ENCODE measurements at regions not wholly inside any gene's neighbourhood (a gene's known extent, or its start where the extent isn't known, plus 50 kb on each side); places are given as distances from the start of the nearest gene placed in this dataset.

DNA sequence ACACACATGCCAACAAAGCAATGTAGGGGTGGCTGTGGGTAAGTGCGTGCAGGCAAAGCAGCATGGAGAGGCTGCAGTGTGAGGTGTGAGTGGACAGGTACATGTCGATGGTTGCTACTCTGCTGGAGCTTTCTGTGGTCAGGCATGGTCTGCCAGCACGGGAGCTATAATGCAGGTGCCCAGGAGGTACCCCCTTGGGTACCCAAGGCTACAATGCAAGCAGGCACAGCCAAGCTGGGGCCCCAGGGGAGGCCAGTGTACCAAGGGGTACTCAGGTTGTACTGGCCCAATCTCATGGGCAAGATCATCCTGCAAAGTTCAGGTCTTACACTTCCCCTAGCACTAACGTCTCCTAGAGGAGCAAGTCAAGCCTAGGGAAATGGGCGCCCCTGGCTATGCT is 58.4 kb upstream of the IRAK1BP1 start:
- Histone ChIP-seq H3K4me3 (no peak overlapping the region), H3K27ac (no peak overlapping the region), H3K9me3 (replicated peaks) (no peaks in the 10 kb centered on the region), H3K27me3 (no peaks in the 10 kb centered on the region), H3K4me1 (no peaks in the 10 kb centered on the region), H3K36me3 (no peaks in the 10 kb centered on the region)
- DNase-seq, result no peak

DNA sequence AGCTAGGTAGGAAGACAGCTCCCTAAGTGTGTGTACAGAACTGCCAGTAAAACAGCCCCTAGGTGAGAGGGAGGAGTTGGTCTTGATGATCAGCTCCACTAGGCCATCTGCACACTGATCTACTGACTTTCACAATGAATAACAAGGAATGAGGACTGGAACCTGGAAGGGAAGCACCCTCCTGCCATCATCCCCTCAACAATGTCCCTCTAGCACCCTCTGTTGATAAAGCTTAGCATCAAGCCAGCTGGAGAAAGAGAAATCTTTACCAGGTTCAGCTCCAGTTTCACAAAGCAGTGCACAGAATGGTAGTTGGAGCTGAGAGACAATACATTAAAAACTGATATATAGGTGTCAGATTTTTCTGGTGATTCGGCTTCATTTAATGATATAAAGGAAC is 57.2 kb upstream of the IRAK1BP1 start:
- DNase-seq, result peak; percentile 14 to 49

DNA sequence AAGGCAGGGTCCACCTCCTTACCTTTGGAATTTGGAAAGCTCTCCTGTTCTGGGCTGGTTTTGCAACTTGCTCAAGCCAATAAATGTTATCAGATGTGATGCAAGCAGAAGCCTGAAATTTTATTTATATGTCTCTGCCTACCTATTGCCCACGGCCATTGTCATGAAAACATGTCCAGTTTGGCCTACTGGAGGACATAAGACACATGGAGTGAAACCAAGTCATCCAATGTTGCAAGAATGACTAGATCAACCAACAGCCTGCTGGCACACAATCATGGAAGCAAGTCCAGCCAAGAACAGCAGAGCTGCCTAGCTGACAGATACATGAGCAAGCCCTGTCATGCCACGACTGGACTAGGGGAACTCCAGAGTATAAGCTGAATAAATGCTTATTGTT is 56.7 kb upstream of the IRAK1BP1 start:
- Histone ChIP-seq H3K27me3 (no peaks in the 10 kb centered on the region), H3K9me3 (replicated peaks) (no peaks in the 10 kb centered on the region), H3K4me3 (no peak overlapping the region), H3K27ac (no peak overlapping the region), H3K36me3 (no peaks in the 10 kb centered on the region), H3K4me1 (no peaks in the 10 kb centered on the region)
- DNase-seq, result no peak

More for the DNA sequence above, 57.2 kb upstream of the IRAK1BP1 start:
- H3K4me1 ChIP-seq, result no peaks in the 10 kb centered on the region
- H3K27me3 ChIP-seq, result no peaks in the 10 kb centered on the region
- H3K4me3 ChIP-seq, result no peak overlapping the region
- H3K27ac ChIP-seq, result no peak overlapping the region
- no peaks in the 10 kb centered on the region for H3K9me3 ChIP-seq (replicated peaks)
- H3K36me3 ChIP-seq, result no peaks in the 10 kb centered on the region
